OCI-LY7 (cell line): ENCODE measurements at regions not wholly inside any gene's neighbourhood (a gene's known extent, or its start where the extent isn't known, plus 50 kb on each side); places are given as distances from the start of the nearest gene placed in this dataset.

Source experiments
- BruUV-seq: library from RNA; stranded (reverse); fragments of 400-500 nt; replicated peaks from 2 replicates; lab custom pipeline; 2021; lab: Mats Ljungman, UMichigan
- CTCF ChIA-PET: fragments of 300-600 bp; sonication (Branson Sonifier 250); formaldehyde crosslinking; loops from one replicate; lab custom pipeline; 2022; ENCODE audit warnings: antibody characterized with exemption; ENCODE audit not compliant: unreplicated experiment; lab: Charles Lee
- POLR2A ChIA-PET: fragments of 300-600 bp; sonication (Branson Sonifier 250); formaldehyde crosslinking; loops from one replicate; lab custom pipeline; 2022; ENCODE audit warnings: antibody characterized with exemption; lab: Charles Lee
- DNase-seq: peaks from one replicate; pipeline ENCODE4 v3.0.0-alpha.2; 2015; ENCODE audit warnings: low spot score
- H2AFZ ChIP-seq: fragments of 200-600 bp; sonication (generic), shearing (Covaris generic); 2 replicates; pipeline ENCODE4 v1.6.1; 2014; ENCODE audit warnings: mild to moderate bottlenecking, antibody characterized with exemption, low read length, moderate library complexity
- H3K27ac ChIP-seq: fragments of 200-600 bp; sonication (generic); 2 replicates; pipeline ENCODE4 v1.5.1; 2014; ENCODE audit warnings: mixed run types, low read depth, mild to moderate bottlenecking, moderate library complexity, low read length, inconsistent platforms; ENCODE audit not compliant: poor library complexity, severe bottlenecking
- H3K36me3 ChIP-seq: fragments of 200-600 bp; sonication (generic); 2 replicates; pipeline ENCODE4 v1.6.1; 2014; ENCODE audit warnings: mild to moderate bottlenecking, antibody characterized with exemption, low read length, moderate library complexity, mixed read lengths; ENCODE audit not compliant: insufficient read depth
- H3K4me1 ChIP-seq: fragments of 200-600 bp; sonication (generic); 2 replicates; pipeline ENCODE4 v1.5.1; 2014; ENCODE audit warnings: mild to moderate bottlenecking, low read length; ENCODE audit not compliant: insufficient read depth, poor library complexity, severe bottlenecking
- H3K4me2 ChIP-seq: fragments of 200-600 bp; sonication (generic); 2 replicates; pipeline ENCODE4 v1.6.1; 2014; ENCODE audit warnings: mild to moderate bottlenecking, low read length
- H3K4me3 ChIP-seq: fragments of 200-600 bp; sonication (generic); 2 replicates; pipeline ENCODE4 v1.5.1; 2014; ENCODE audit warnings: mild to moderate bottlenecking, low read depth, low read length; ENCODE audit not compliant: poor library complexity, severe bottlenecking
- H3K79me2 ChIP-seq: fragments of 200-600 bp; sonication (generic); 2 replicates; pipeline ENCODE4 v1.6.1; 2016; ENCODE audit warnings: low read depth, mild to moderate bottlenecking, low read length, moderate library complexity, mixed read lengths; ENCODE audit not compliant: insufficient read depth
- H3K9me2 ChIP-seq: fragments of 200-600 bp; sonication (generic); 2 replicates; pipeline ENCODE4 v1.6.1; 2016; ENCODE audit warnings: mild to moderate bottlenecking, low read length, mixed read lengths; ENCODE audit not compliant: insufficient read depth
- H3K9me3 ChIP-seq: fragments of 200-600 bp; sonication (generic); 2 replicates; pipeline ENCODE4 v1.6.1; 2014; ENCODE audit warnings: mild to moderate bottlenecking, mixed run types, low read length, mixed read lengths
- H4K20me1 ChIP-seq: fragments of 200-600 bp; sonication (generic); 2 replicates; pipeline ENCODE4 v1.6.1; 2014; ENCODE audit warnings: mild to moderate bottlenecking, antibody characterized with exemption, low read length, moderate library complexity, mixed read lengths; ENCODE audit not compliant: insufficient read depth
- CTCF ChIP-seq: fragments of 200-600 bp; sonication (generic); conservative IDR thresholded peaks from 2 replicates; pipeline ENCODE4 v1.5.1; 2014; ENCODE audit warnings: mild to moderate bottlenecking, antibody characterized with exemption, low read length, moderate library complexity, mixed read lengths
- EZH2phosphoT487 ChIP-seq: fragments of 200-600 bp; sonication (generic); IDR thresholded peaks from 2 replicates; pipeline ENCODE4 v1.6.1; 2018; ENCODE audit warnings: low read depth, borderline replicate concordance, mild to moderate bottlenecking, mixed run types, antibody characterized with exemption, low read length, moderate library complexity, mixed read lengths
- intact Hi-C: fragments of 100-400 bp; cut with micrococcal nuclease; formaldehyde crosslinking; loops from one replicate; pipeline ENCODE4 v1.10.0; 2022; ENCODE audit not compliant: unreplicated experiment

- POLR2A ChIA-PET, result no interaction called here
- Histone ChIP-seq H3K9me2 (no peaks in the 10 kb centered on the region), H2AFZ (no peak overlapping the region), H3K79me2 (no peaks in the 10 kb centered on the region), H3K9me3 (no peaks in the 10 kb centered on the region), H3K4me3 (no peak overlapping the region), H3K4me2 (no peak overlapping the region), H3K4me1 (peaks cover 2% of the 10 kb centered on the region), H4K20me1 (no peaks in the 10 kb centered on the region), H3K27ac (no peak overlapping the region), H3K36me3 (no peaks in the 10 kb centered on the region)
- CTCF ChIA-PET, result no interaction called here
- intact Hi-C loops, result no loop called here
- no peak for DNase-seq
- BruUV-seq, result no TSS peak
- TF ChIP-seq CTCF (no peak), EZH2phosphoT487 (no peak)
Measured at GRCh38 chr2:128729051-128729450, 410.4 kb upstream of the HS6ST1 start.

- TF ChIP-seq CTCF, result no peak
- Histone ChIP-seq H3K9me3 (no peaks in the 10 kb centered on the region), H2AFZ (no peak overlapping the region), H3K36me3 (no peaks in the 10 kb centered on the region), H3K4me3 (no peak overlapping the region), H3K4me1 (peaks cover 24% of the 10 kb centered on the region), H3K79me2 (no peaks in the 10 kb centered on the region), H3K27ac (no peak overlapping the region), H3K9me2 (no peaks in the 10 kb centered on the region), H4K20me1 (no peaks in the 10 kb centered on the region), H3K4me2 (no peak overlapping the region)
- ChIA-PET CTCF (no interaction called here), POLR2A (interaction anchor here (0.7 kb wide), 1 partner anchor 40 kb away, joined by 5 read pairs; no protein-coding TSS in a partner anchor)
- no TSS peak for BruUV-seq
- no peak for DNase-seq
- intact Hi-C loops, result no loop called here
Measured at GRCh38 chr2:128731994-128732650, 413.5 kb upstream of the HS6ST1 start.

- Histone ChIP-seq H3K4me3 (no peak overlapping the region), H4K20me1 (no peaks in the 10 kb centered on the region), H3K27ac (no peak overlapping the region), H3K4me1 (peaks cover 24% of the 10 kb centered on the region), H3K36me3 (no peaks in the 10 kb centered on the region), H3K9me2 (no peaks in the 10 kb centered on the region), H2AFZ (0 out of 2 replicates have a peak overlapping the region, but pooled peaks have one; percentile 12), H3K9me3 (no peaks in the 10 kb centered on the region), H3K4me2 (no peak overlapping the region), H3K79me2 (no peaks in the 10 kb centered on the region)
- ChIA-PET CTCF (no interaction called here), POLR2A (no interaction called here)
- TF ChIP-seq CTCF, result no peak
- TF ChIP-seq EZH2phosphoT487, result no peak
- no peak for DNase-seq
- intact Hi-C loops, result no loop called here
- no TSS peak for BruUV-seq
Measured at GRCh38 chr2:128732976-128733431, 414.3 kb upstream of the HS6ST1 start.
